ENCODE measurements at regions not wholly inside any gene's neighbourhood (a gene's known extent, or its start where the extent isn't known, plus 50 kb on each side); places are given as distances from the start of the nearest gene placed in this dataset.

DNA sequence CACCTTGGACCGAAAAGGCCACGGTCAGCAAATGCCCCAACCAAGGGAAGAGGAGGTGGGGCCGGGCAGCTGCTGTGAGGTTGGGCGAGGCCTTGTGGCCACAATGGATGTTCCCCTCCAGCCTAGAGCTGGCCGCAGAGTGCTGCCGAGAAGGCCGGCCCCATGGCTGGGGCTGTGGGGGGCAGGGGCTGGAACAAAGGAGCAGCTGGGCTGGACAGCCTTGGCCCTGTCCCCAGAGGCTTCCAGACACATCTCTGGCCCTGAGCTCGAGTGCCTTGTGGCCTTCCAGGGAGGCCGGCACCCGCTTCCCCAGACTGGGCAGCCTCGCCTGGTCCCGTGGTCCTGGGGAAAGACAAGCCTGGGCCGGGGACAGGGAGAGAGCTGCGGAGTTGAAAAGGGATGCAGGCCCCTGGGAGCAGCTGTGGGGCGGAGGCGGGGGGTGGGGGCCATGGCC lies 88.0 kb downstream of the PDGFA start:
- TF ChIP-seq CTCF (IDR thresholded peaks at IDR 0.05) (no peak), POLR2A (IDR thresholded peaks at IDR 0.05) (no peak)

Data from breast epithelium (tissue), 3 donors.